ENCODE measurements at regions not wholly inside any gene's neighbourhood (a gene's known extent, or its start where the extent isn't known, plus 50 kb on each side); places are given as distances from the start of the nearest gene placed in this dataset.

DNA sequence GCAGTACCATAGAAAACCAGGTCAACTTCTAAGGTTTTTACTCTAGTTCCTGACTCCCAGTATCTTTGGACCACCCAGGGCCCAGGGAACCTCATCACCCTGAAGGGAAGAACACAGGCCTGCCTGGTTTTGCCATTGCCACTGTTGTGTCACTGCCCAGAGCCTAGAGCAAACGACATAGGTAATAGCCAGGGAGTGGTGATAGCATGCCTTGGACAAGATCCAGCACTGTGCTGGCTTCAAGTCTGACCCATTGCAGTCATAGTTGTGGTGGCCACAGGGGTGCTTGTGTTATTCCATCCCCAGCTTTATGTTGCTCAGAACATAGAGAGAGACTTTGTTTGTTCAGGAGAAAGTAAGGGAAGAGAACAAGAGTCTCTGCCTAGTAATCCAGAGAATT lies 2310.2 kb downstream of the LRRC4C start:
- intact Hi-C loops (cut with micrococcal nuclease) = no loop called here
- no peak for DNase-seq
- Mint-ChIP-seq H3K4me1 (no peaks in the 10 kb centered on the region), H3K4me3 (no peak overlapping the region), H3K36me3 (ENCODE audit: low read depth) (no peaks in the 10 kb centered on the region), H3K27ac (no peak overlapping the region), H3K9me3 (peaks cover 3% of the 10 kb centered on the region), H3K27me3 (no peaks in the 10 kb centered on the region)

DNA sequence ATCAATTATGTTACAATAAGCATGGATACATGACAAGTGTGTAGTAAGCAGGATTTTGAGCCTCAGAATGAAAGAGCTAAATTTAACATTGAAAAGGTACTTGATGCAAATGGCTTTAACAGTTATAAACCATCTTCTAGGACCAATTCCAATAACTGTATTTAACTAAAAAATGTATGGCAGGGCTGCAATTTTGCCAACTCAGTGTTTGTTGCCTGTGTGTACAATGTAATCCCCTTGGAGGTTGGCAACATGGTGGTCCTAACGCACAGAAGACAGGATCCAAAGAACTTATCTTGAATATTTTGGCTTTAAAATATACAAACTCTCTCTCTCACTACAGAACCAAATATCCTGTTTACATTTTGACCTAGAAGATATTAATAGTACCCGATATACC lies 2314.1 kb downstream of the LRRC4C start:
- H3K27me3 Mint-ChIP-seq = no peaks in the 10 kb centered on the region
- H3K4me3 Mint-ChIP-seq = no peak overlapping the region
- H3K4me1 Mint-ChIP-seq = no peaks in the 10 kb centered on the region
- no peak for DNase-seq
- H3K9me3 Mint-ChIP-seq = no peaks in the 10 kb centered on the region
- H3K36me3 Mint-ChIP-seq (ENCODE audit: low read depth) = no peaks in the 10 kb centered on the region
- intact Hi-C loops (cut with micrococcal nuclease) = no loop called here
- no peak overlapping the region for H3K27ac Mint-ChIP-seq

- Mint-ChIP-seq H3K27ac (no peak overlapping the region), H3K9me3 (no peaks in the 10 kb centered on the region), H3K4me3 (no peak overlapping the region), H3K27me3 (no peaks in the 10 kb centered on the region), H3K36me3 (ENCODE audit: low read depth) (no peaks in the 10 kb centered on the region), H3K4me1 (no peaks in the 10 kb centered on the region)
- DNase-seq = no peak
- intact Hi-C loops (cut with micrococcal nuclease) = no loop called here
Observed at GRCh38 chr11:39144351-39145130, 2314.9 kb downstream of the LRRC4C start.

DNA sequence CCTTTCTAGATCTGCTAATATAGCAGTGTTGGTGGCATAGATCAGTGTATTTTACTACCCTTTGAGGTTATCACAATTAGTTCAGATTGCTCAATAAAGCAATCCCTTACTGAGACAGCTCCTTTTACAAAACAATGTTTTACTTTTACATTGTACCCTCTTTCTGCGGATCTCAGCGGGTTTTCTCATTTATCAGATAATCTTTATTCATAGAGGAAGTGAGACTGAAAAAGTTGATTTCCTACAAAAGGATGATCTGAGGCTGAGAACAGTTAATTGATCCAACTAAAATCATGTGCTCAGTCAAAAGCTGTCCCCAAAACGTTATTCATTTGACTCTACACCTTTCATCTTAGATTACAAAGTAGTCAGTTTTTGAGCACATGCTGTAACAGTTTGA lies 2319.9 kb downstream of the LRRC4C start:
- no peaks in the 10 kb centered on the region for H3K4me1 Mint-ChIP-seq
- DNase-seq = no peak
- no peaks in the 10 kb centered on the region for H3K36me3 Mint-ChIP-seq (ENCODE audit: low read depth)
- no peak overlapping the region for H3K27ac Mint-ChIP-seq
- intact Hi-C loops (cut with micrococcal nuclease) = no loop called here
- no peak overlapping the region for H3K4me3 Mint-ChIP-seq
- peaks cover 4% of the 10 kb centered on the region for H3K9me3 Mint-ChIP-seq
- H3K27me3 Mint-ChIP-seq = no peaks in the 10 kb centered on the region

DNA sequence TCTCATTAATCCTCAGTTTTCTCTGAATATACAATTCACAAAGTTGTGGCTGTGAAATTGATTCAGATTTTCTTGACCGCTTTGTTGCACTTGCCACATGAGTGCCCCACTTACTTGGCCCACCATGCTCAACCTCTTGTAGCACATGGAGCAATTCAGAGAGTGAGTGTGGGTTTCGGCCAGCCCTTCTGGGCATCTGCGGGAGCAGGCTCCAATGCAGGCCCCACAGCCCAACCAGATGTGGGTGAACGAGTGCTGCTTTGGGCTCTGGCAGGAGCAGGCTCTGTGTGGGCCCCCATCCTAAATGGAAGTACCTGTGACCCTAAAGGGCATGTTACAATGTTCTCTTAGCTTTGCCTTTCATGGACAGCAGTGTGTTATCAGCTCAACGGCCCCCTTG lies 2338.6 kb downstream of the LRRC4C start:
- H3K36me3 Mint-ChIP-seq (ENCODE audit: low read depth) = no peaks in the 10 kb centered on the region
- no peak overlapping the region for H3K4me3 Mint-ChIP-seq
- no peaks in the 10 kb centered on the region for H3K27me3 Mint-ChIP-seq
- H3K4me1 Mint-ChIP-seq = no peaks in the 10 kb centered on the region
- DNase-seq = no peak
- H3K27ac Mint-ChIP-seq = no peak overlapping the region
- intact Hi-C loops (cut with micrococcal nuclease) = no loop called here
- H3K9me3 Mint-ChIP-seq = peaks cover 3% of the 10 kb centered on the region

- Mint-ChIP-seq H3K27ac (no peak overlapping the region), H3K4me1 (no peaks in the 10 kb centered on the region), H3K36me3 (ENCODE audit: low read depth) (no peaks in the 10 kb centered on the region), H3K9me3 (peaks cover 22% of the 10 kb centered on the region), H3K4me3 (no peak overlapping the region), H3K27me3 (no peaks in the 10 kb centered on the region)
- DNase-seq = no peak
- intact Hi-C loops (cut with micrococcal nuclease) = no loop called here
Observed at GRCh38 chr11:39113606-39114005, 2345.8 kb downstream of the LRRC4C start.

- no peak for DNase-seq
- Mint-ChIP-seq H3K27ac (no peak overlapping the region), H3K36me3 (ENCODE audit: low read depth) (no peaks in the 10 kb centered on the region), H3K27me3 (no peaks in the 10 kb centered on the region), H3K9me3 (peaks cover 9% of the 10 kb centered on the region), H3K4me1 (no peaks in the 10 kb centered on the region), H3K4me3 (no peak overlapping the region)
- intact Hi-C loops (cut with micrococcal nuclease) = no loop called here
Observed at GRCh38 chr11:39102236-39102635, 2357.2 kb downstream of the LRRC4C start.

GRCh38 chr11:39078465-39078864 lies 2381.0 kb downstream of the LRRC4C start:
- H3K9me3 Mint-ChIP-seq = peaks cover 10% of the 10 kb centered on the region
- H3K27me3 Mint-ChIP-seq = no peaks in the 10 kb centered on the region
- H3K27ac Mint-ChIP-seq = no peak overlapping the region
- intact Hi-C loops (cut with micrococcal nuclease) = no loop called here
- H3K4me3 Mint-ChIP-seq = no peak overlapping the region
- H3K36me3 Mint-ChIP-seq (ENCODE audit: low read depth) = no peaks in the 10 kb centered on the region
- H3K4me1 Mint-ChIP-seq = no peaks in the 10 kb centered on the region
- no peak for DNase-seq

DNA sequence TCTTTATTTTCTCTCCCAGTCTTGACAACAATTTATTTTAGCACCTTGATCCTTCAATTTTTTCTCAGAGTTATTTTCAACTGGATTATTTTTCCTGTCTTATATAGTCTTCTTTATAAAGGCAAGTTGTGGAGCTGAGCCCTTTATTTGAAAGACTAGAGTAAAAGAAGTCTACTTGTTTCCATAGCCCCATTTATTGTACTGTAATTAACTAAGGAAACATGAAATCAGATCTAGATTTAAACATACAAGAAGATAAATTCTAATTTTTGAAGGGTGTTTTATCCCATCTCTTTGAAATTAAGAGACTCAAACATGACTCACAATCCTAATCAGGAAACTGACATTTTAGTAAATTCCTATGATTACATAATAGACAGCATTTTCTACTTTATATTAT lies 2421.8 kb downstream of the LRRC4C start:
- Mint-ChIP-seq H3K27me3 (no peaks in the 10 kb centered on the region), H3K4me1 (no peaks in the 10 kb centered on the region), H3K4me3 (no peak overlapping the region), H3K27ac (no peak overlapping the region), H3K36me3 (ENCODE audit: low read depth) (no peaks in the 10 kb centered on the region), H3K9me3 (peaks cover 3% of the 10 kb centered on the region)
- intact Hi-C loops (cut with micrococcal nuclease) = no loop called here
- no peak for DNase-seq

GRCh38 chr11:39036021-39036420 lies 2423.4 kb downstream of the LRRC4C start:
- no peaks in the 10 kb centered on the region for H3K27me3 Mint-ChIP-seq
- H3K36me3 Mint-ChIP-seq (ENCODE audit: low read depth) = no peaks in the 10 kb centered on the region
- H3K4me3 Mint-ChIP-seq = no peak overlapping the region
- DNase-seq = no peak
- no peak overlapping the region for H3K27ac Mint-ChIP-seq
- H3K4me1 Mint-ChIP-seq = no peaks in the 10 kb centered on the region
- intact Hi-C loops (cut with micrococcal nuclease) = no loop called here
- H3K9me3 Mint-ChIP-seq = peaks cover 3% of the 10 kb centered on the region

DNA sequence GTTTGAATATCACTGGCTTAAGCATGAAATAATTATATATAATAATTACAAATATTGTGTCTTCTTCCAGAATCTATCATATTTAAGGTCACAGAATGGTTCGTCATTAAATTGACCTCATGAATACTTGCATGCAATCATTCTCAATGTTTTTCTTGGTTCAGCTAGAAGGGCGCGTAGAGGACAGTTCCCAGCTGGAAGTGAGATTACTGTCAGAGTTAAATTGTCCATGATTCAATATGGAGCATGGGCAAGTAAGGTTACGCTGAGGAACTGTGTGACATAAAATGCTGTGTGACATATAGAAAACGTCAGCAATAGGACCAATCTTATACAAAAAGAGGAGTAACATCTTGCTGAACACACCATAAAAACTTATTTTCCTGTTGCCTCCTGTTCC lies 2423.5 kb upstream of the RAG2 start:
- H3K36me3 Mint-ChIP-seq (ENCODE audit: low read depth) = no peaks in the 10 kb centered on the region
- intact Hi-C loops (cut with micrococcal nuclease) = no loop called here
- no peak overlapping the region for H3K4me3 Mint-ChIP-seq
- H3K9me3 Mint-ChIP-seq = peaks cover 5% of the 10 kb centered on the region
- H3K27me3 Mint-ChIP-seq = no peaks in the 10 kb centered on the region
- no peak overlapping the region for H3K27ac Mint-ChIP-seq
- no peak for DNase-seq
- no peaks in the 10 kb centered on the region for H3K4me1 Mint-ChIP-seq

GRCh38 chr11:39011797-39012196 lies 2413.8 kb upstream of the RAG2 start:
- Mint-ChIP-seq H3K4me1 (no peaks in the 10 kb centered on the region), H3K4me3 (no peak overlapping the region), H3K27me3 (no peaks in the 10 kb centered on the region), H3K27ac (no peak overlapping the region), H3K36me3 (ENCODE audit: low read depth) (no peaks in the 10 kb centered on the region), H3K9me3 (peaks cover 11% of the 10 kb centered on the region)
- no peak for DNase-seq
- intact Hi-C loops (cut with micrococcal nuclease) = no loop called here

- intact Hi-C loops (cut with micrococcal nuclease) = no loop called here
- no peak overlapping the region for H3K4me3 Mint-ChIP-seq
- no peak for DNase-seq
- no peaks in the 10 kb centered on the region for H3K36me3 Mint-ChIP-seq (ENCODE audit: low read depth)
- peaks cover 15% of the 10 kb centered on the region for H3K9me3 Mint-ChIP-seq
- H3K4me1 Mint-ChIP-seq = no peaks in the 10 kb centered on the region
- no peak overlapping the region for H3K27ac Mint-ChIP-seq
- no peaks in the 10 kb centered on the region for H3K27me3 Mint-ChIP-seq
Observed at GRCh38 chr11:38990841-38991240, 2392.8 kb upstream of the RAG2 start.

- no peaks in the 10 kb centered on the region for H3K36me3 Mint-ChIP-seq (ENCODE audit: low read depth)
- intact Hi-C loops (cut with micrococcal nuclease) = no loop called here
- no peaks in the 10 kb centered on the region for H3K4me1 Mint-ChIP-seq
- DNase-seq = no peak
- H3K9me3 Mint-ChIP-seq = peaks cover 19% of the 10 kb centered on the region
- H3K27ac Mint-ChIP-seq = no peak overlapping the region
- no peaks in the 10 kb centered on the region for H3K27me3 Mint-ChIP-seq
- no peak overlapping the region for H3K4me3 Mint-ChIP-seq
Observed at GRCh38 chr11:38990139-38990538, 2392.1 kb upstream of the RAG2 start.

GRCh38 chr11:38988908-38989307 lies 2390.9 kb upstream of the RAG2 start:
- no peak overlapping the region for H3K27ac Mint-ChIP-seq
- no peak overlapping the region for H3K4me3 Mint-ChIP-seq
- peaks cover 19% of the 10 kb centered on the region for H3K9me3 Mint-ChIP-seq
- H3K4me1 Mint-ChIP-seq = no peaks in the 10 kb centered on the region
- H3K36me3 Mint-ChIP-seq (ENCODE audit: low read depth) = no peaks in the 10 kb centered on the region
- intact Hi-C loops (cut with micrococcal nuclease) = no loop called here
- no peak for DNase-seq
- H3K27me3 Mint-ChIP-seq = no peaks in the 10 kb centered on the region
